GM18951 (cell line): ENCODE measurements at regions not wholly inside any gene's neighbourhood (a gene's known extent, or its start where the extent isn't known, plus 50 kb on each side); places are given as distances from the start of the nearest gene placed in this dataset.

Experiments
- POLR2A ChIP-seq: IDR thresholded peaks from 4 replicates; pipeline ENCODE4 v1.6.1; 2011; ENCODE audit warnings: mild to moderate bottlenecking; ENCODE audit not compliant: insufficient read length, insufficient read depth; ENCODE audit errors: extremely low read depth
- in situ Hi-C: fragments of 300-500 bp; cut with MboI; formaldehyde crosslinking; loops from one replicate; pipeline ENCODE4 v1.12.0; 2022; ENCODE audit warnings: low sequenced_read_pairs, mixed read lengths, inconsistent platforms; ENCODE audit not compliant: unreplicated experiment

DNA sequence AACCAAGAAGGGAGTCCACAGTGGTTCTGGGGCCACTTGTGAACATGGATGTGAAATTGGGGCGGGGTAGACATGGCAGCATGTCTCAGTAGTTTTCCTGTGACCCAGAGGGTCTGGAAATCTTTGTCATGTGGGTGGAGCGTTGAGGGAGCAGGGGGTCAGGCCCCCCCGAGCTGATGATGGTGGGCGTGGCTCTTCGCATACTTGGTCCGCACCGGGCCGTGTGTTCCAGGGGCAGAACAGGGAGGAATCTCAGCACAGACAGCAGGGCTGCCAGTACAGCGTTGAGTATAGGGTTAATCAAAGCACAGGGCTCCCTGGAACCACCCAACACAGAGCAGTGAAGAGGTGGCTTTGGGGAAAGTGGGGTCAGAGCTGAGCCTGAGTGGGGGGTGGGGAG is 267.5 kb downstream of the SEC14L1 start:
- in situ Hi-C loops, result no loop called here
- no peak for TF ChIP-seq POLR2A

DNA sequence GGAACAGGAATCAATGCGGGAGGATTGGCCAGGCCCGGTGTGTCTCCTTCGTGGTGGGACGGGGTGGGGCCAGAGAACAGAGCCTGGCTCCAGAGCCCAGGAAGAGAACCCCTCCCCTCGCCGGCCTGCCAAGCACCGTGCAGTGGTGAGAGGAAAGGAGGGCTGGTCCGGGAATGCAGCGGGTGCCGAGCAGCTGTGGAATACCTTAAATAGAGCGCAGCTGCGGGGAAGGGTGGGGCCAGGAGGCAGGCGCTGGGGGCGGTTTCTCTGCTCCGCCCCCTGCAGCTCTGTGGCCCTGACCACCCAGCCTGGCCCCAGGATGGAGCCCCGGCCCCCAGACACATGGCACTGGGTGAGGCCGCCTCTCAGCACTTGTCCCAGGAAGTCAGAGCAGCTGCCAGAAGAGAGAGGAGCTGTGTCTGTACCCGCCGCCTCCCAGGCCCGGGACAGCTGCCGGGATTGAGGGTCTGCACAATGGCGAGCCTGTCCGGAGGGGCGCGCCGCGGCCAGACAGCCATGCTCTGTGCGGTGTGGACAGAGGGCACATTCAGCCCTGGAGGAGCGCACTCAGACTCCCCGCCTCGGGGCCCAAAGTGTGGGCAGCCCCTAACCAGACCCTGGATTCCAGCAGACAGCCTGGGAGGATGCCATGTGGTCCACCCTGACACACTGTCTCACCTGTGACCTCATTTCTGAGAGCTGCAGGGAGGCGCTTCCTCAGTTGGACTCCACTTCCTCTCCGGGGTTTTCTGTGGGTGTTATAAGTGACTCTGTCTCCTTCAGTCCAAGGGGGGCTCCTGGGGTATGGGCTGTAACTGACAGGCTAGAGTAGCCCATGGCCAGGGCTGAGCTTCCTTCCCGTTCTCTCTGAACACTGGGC is 268.8 kb downstream of the SEC14L1 start:
- in situ Hi-C loops, result no loop called here
- no peak for TF ChIP-seq POLR2A

DNA sequence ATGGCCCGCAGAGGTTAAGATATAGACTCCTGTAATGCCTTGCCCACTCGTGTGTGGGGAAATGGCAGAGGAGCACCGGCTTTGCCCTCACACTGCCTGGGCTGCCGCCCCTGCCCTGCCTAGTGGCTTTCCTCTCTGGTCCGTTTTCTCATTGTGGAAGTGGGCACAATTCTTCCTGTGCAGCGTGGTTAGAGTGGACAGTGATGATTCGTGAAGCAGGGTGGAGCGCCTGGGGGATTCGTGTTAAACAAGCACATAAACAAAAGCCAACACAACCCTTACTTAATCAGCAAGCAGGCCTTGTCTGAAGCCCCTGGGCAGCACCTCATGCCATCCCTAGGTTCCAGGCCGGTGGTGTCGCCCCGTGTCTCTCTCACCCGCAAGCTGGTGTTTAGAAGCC is 269.7 kb downstream of the SEC14L1 start:
- in situ Hi-C loops, result no loop called here
- TF ChIP-seq POLR2A, result no peak

DNA sequence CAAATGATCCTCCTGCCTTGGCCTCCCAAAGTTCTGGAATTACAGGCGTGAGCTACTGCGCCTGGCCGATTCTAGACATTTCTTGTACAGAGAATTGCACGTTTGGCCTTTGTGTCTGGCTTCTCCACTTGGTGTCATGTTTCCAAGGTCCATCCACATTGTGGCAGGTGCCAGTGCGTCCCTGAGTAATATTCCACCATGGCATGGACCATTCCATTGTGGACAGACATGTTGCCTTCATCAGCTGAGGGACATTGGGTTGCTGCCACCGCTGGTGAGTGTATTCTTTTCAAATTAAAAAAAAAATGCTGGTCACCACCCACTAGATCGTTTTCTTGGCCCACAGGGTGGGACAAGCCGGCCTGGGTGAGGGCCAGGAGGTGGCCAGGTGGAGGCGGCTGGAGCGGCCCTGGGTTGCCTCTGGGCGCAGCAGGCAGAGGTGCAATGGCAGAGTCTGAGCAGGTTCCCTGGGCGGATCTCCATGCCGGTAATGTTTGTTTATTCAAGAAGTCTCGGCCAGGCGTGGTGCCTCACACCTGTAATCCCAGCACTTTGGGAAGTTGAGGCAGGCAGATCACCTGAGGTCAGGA is 274.1 kb downstream of the SEC14L1 start:
- in situ Hi-C loops, result no loop called here
- no peak for TF ChIP-seq POLR2A

DNA sequence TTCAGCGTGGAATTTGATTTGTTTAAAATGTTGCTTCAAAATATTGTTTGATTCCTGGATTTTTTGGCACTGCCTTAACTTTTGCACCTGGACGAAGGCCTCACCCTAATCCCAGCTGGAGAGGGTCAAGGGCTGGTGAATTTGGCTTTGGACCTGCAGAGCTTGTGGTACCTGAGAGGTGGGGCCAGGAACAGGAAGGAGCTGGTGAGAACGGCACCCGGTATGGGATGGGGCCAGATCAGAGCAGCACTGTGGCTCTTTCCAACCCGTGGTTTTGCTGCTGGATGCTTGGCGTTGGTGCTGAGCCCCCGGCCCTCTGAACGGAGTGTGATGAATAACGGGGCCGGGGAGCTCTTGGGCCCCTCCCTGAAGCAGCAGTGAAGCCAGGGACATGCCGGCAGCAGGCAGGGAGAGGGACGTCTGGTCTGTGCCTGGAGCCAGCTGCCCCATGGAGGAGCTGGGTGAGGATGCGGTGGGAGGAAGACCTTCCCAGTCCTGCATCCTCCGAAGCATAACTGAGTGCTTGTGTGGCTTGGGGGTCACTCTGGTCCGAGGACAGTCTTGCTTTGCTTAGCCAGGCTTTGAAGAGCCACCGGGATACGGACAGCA is 275.4 kb downstream of the SEC14L1 start:
- TF ChIP-seq POLR2A, result no peak
- in situ Hi-C loops, result no loop called here

DNA sequence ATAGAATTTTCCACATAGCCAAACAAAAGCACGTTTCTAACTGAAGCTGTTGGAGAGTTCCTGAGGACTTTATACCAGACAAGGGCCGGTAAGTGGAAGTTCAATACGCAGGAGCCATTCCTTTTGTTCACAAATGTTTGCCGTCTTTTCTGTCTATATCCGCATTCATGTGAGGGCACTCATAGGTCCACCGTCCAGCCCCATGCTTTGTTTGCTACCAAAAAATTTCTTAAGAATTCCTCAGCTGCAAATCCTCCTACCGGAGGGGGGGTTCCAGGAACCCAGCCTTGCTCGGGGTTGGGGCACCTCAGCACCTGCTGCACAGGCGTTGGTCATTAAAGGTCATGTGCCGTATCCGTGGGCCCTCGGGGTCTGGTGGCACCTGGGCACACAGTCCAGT is 276.8 kb downstream of the SEC14L1 start:
- in situ Hi-C loops, result no loop called here
- no peak for TF ChIP-seq POLR2A

DNA sequence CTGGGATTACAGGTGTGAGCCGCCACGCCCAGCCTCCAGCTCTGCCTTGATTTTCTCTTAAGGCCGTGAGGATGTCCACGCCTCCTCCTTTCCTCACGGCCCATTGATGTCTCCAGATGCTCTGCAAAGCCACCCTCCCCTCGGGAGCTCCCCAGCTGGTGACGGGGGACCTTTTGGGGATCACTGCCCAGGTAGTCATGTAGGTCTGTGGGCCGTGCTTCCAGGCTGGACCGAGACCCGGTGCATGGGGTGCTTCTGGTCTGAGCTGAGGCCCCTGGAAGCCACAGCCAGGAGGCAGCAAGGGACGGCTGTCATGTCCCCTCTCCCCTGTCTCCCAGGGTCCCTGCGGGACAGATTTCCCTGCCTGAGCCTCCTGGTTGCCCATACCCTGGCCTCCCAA is 277.8 kb downstream of the SEC14L1 start:
- in situ Hi-C loops, result no loop called here

DNA sequence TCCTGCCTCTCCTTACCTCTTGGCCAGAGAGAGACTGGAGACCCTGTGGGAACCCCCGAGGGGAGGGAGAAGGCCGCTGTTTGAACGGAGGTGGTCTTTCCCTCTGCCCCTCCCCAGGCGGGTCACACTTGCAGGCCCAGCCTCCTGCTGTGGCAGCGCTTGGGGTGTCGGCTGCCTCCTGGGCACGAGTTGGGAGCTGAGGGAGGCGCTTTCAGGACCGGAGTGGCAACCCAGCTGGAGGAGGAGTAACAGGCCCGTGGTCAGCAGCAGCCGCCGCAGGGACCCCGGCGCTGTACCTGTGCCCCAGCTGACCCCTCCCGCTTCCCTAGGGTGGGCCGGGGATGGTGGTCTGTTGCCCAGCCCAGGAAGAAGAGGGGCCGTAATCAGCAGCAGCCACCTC is 278.3 kb downstream of the SEC14L1 start:
- in situ Hi-C loops, result no loop called here
- TF ChIP-seq POLR2A, result no peak

More for the DNA sequence above, 277.8 kb downstream of the SEC14L1 start:
- no peak for TF ChIP-seq POLR2A

DNA sequence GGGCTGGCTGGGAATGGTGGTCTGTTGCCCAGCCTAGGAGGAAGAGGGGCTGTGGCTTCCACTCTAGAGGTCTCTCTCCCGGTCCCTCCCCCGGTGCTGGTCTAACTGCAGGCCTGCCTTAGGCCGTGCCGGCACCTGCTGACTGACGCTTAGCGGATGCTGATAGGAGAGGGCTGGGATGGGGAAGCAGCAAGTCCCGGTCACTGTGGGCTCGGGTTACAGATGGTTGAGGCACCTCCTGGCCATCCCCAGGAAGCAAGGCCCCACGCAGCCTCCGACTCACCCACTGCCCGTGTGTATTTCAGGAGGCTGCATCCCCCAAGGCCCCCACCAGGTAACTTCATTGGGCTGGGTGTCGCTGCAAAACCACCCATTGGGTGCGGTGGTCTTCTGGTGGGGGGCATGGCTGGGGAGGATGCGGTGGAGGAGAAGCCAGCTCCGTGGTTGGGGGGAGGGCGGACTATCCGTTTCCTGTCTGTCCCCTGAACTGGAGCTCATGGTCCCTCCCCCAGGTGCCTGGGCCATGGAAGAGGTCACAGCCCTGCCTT is 278.9 kb downstream of the SEC14L1 start:
- in situ Hi-C loops, result no loop called here
- TF ChIP-seq POLR2A, result no peak

DNA sequence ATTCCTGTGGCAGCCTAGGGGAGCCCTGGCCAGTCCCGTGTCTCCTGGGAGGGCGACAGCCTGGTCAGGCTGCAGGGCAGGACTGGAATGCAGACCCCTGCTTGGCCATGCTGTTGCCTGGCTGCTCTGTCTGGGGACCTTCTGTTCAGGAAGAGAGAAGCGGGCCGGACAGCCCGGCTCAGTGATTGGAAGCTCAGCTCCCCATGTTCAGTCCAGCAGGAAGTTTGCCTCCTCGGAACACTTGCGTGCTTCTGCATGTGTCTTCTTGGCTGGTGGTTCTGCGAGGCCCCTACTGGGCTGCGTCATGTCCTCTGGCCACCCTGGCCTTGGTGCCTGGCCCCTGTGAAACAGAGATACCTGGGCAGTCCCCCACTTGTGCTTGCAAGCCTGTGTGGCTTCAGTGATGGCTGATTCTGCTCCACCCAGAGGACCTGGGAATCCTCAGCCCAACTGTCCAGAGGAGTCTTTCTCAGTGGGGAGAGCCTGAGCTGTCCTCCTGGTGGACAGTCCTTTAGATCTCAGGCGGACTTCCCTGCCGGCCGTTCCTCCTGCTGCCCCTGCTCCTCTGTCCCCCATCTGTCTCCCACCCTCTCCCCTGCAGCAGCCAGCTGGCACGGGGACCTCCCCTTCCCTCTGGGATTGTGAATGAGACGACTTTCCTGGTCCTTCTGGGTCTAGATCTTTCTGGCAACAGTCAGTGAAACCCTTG is 279.5 kb downstream of the SEC14L1 start:
- in situ Hi-C loops, result no loop called here
- no peak for TF ChIP-seq POLR2A

DNA sequence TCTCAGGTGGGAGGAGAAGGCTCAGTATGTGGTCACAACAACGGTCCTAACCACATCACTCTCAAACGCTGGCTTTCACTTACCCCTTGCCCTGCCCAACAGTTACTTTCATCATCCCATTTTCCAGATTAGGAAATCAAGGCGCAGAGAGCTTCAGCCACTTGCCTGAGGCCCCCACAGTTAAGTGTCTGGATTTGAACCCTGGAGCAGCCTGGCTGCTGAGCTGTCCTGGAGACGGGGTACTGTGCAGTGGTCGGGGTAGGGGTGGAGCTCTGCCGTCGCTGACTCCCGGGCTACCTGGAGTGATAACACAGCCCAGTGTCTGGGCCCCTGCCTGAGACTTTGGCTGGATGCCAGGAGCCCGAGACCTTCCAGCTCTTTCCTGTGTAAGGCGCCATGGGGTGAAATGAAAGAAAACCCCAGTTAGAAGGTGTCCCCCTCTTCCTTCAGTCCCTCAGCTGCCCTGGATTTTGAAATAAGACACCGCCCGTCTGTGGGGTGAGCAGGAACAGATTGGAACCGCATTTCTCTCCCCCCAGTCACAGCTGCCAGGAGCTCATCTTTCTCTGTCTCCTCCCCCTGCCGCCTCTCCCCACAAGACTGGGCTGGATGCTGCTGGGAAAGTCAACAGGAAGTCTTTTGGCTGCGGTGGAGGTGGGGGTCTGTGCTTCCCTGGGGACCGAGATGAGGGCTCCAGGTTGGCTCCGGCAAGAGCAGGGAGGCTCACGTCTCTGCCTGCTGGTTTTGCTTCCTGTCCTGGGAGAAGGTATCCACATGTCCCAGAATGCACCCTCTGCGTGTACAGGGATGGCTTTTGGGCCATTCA is 280.2 kb downstream of the SEC14L1 start:
- in situ Hi-C loops, result no loop called here
- no peak for TF ChIP-seq POLR2A

DNA sequence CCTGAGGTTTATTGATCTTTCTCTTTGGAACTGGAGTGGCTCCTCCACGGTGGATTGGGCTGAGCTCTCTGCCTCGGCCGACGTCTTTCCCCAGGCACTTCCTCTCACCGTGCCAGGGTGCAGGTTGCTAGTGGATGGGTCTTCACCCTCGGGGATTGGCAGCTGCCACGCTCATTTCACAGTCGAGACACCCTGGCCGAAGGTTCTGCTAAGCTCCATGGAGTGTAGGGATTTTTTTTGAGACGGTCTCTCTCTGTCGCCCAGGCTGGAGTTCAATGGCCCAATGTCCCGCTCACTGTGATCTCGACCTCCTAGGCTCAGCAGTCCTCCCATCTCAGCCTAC is 280.8 kb downstream of the SEC14L1 start:
- TF ChIP-seq POLR2A, result no peak
- in situ Hi-C loops, result no loop called here
